Heart right ventricle (tissue), 16 donors: ENCODE measurements at regions not wholly inside any gene's neighbourhood (a gene's known extent, or its start where the extent isn't known, plus 50 kb on each side); places are given as distances from the start of the nearest gene placed in this dataset.

Source experiments
- ATAC-seq, 8 donors: fragments of 200-7000 bp; cut with Tn5 transposase; one replicate each; pipeline ENCODE4 v1.9.1; 2020; ENCODE audit warnings: mild to moderate bottlenecking in 8 of 8, moderate library complexity in 8 of 8, moderate number of reproducible peaks in 1 of 8
- DNase-seq, 2 donors: peaks; one replicate each; pipeline ENCODE4 v3.0.0-alpha.2; 2020
- H3K27ac ChIP-seq, 10 donors: fragments of 200-600 bp; sonication (generic) in 2 of 10; one replicate each; pipeline versions ENCODE4 v1.5.0 to v1.8.0; 2020 to 2022; ENCODE audit warnings: mild to moderate bottlenecking in 3 of 10
- H3K27me3 ChIP-seq, 7 donors: fragments of 200-600 bp; one replicate each; pipeline ENCODE4 v1.8.0; 2021 to 2022; ENCODE audit warnings: mild to moderate bottlenecking in 2 of 7
- H3K36me3 ChIP-seq, 9 donors: fragments of 200-600 bp; sonication (generic) in 1 of 9; one replicate each; pipeline versions ENCODE4 v1.5.0 to v1.8.0; 2020 to 2022; ENCODE audit warnings: mild to moderate bottlenecking in 2 of 9
- H3K4me1 ChIP-seq, 9 donors: fragments of 200-600 bp; sonication (generic) in 1 of 9; one replicate each; pipeline versions ENCODE4 v1.5.0 to v1.8.0; 2020 to 2022; ENCODE audit warnings: mild to moderate bottlenecking in 4 of 9
- H3K4me3 ChIP-seq, 10 donors: fragments of 200-600 bp; sonication (generic) in 2 of 10; one replicate each; pipeline versions ENCODE4 v1.5.0 to v1.8.0; 2020 to 2022; ENCODE audit warnings: mild to moderate bottlenecking in 7 of 10, moderate library complexity in 2 of 10
- H3K9me3 ChIP-seq, 11 donors: fragments of 200-600 bp in 10 of 11; sonication (generic) in 2 of 11; one replicate each; pipeline versions ENCODE4 v1.5.0 to v1.8.0; 2013 to 2022; ENCODE audit warnings: mild to moderate bottlenecking in 2 of 11, control low read depth in 1 of 11, moderate library complexity in 1 of 11
- WGBS, 2 donors: extraction: QIAGEN DNeasy Blood & Tissue Kit; methylation state at CpG; one replicate each; pipeline ENCODE4 v1.1.7; 2013; ENCODE audit warnings: inconsistent platforms in 1 of 2; 5-methylcytosine and 5-hydroxymethylcytosine counted together
- intact Hi-C, 10 donors: fragments of 100-400 bp; cut with DNase I; formaldehyde crosslinking; loops; one replicate each; pipeline versions ENCODE4 v1.11.1 to v1.14.2; 2022
- TF ChIP-seq, protein P1 (sequence below), 9 donors: fragments of 200-600 bp; sonication (generic) in 2 of 9; IDR thresholded peaks; one replicate each; pipeline versions ENCODE4 v1.5.0 to v1.8.0; 2021 to 2022; ENCODE audit warnings: antibody characterized with exemption in 9 of 9, mild to moderate bottlenecking in 5 of 9, moderate library complexity in 1 of 9
- donor health status: Arrhythmogenic right ventricular cardiomyopathy.
- donor health status: ischemic (EF 13 %, LVEDD 7.1; RV severe dilation, severe dysfunction).
- donor health status: healthy with polysubstance abuse.
- donor health status: DM: no; HTN: yes; CAD: no.
- donor health status: DM: no; HTN: no; CAD: no.
- donor health status: ischemic (EF 25% LVEDD 6.9; RV normal size, moderate dysfunction).
- donor health status: ischemic (EF 25% LVEDD 5.7; RV mildly dilated, moderate dysfunction).
- donor health status: healthy.
- donor health status: DM: yes; HTN: yes; CAD: no.
- donor health status: Ischemic cardiomyopathy.
- donor health status: ischemic (EF 35%, LVEDD 5.7; RV mildly dilated, moderate dysfunction).
- donor health status: nonischemic (EF 11% LVEDD 7.7; RV severe dilation, severe dysfunction).
- donor health status: DM: yes; HTN: yes; CAD: no.
- donor health status: PGD.
- donor health status: ischemic (EF 29% LVEDD 5.4; RV normal size, mild dysfunction).
- donor health status: nonischemic (EF 23%, LVEDD 6.1; RV moderate dilation, normal function).

DNA sequence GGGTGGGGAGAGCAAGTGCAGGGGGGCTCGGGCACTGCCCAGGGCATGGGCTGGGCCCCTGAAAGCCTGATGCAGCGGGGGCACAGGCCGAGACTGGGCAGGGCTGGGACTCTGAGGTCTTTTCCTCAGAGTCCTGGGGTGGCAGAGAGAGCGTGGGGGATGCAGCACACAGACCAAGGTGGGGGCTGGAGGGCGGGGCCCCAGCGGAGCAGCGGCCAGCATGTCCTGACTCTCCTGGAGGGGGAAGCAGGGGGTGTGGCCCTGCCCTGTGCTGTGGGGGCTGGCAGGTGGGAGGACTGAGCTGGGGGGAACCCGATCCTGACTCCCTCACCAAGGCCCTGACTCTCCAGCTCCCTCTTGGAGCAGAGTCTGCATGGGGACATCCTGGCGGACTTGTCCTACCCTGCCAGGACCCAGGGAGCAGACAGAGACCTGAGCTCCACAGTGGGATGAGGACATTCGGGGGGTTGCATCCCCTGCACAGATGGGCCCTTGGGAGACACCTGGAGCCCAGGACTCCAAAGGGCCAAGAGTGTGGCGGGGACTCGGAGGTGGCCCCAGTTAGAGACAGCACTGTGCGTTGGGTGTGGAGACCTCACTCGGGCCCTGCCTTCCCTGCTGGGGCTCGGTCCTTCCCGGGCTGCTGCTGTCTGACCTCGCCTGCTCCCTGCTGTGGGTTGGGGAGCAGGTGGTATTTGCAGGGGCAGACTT is 326.1 kb downstream of the TMEM121 start:
- Histone ChIP-seq H3K4me3 (no peak overlapping the region), H3K4me1 (no peaks in the 10 kb centered on the region), H3K36me3 (no peaks in the 10 kb centered on the region), H3K27ac (no peak overlapping the region), H3K9me3 (peaks cover 0 to 8% (median 0%) of the 10 kb centered on the region in 11 donors), H3K27me3 (peaks cover 0 to 4% (median 0%) of the 10 kb centered on the region in 7 donors)
- ATAC-seq (peak in 2 of 8 donors; percentile 13 to 55), DNase-seq (peak in 1 of 2 donors; percentile 1)
- intact Hi-C loops, result no loop called here
- TF ChIP-seq, protein P1, sequence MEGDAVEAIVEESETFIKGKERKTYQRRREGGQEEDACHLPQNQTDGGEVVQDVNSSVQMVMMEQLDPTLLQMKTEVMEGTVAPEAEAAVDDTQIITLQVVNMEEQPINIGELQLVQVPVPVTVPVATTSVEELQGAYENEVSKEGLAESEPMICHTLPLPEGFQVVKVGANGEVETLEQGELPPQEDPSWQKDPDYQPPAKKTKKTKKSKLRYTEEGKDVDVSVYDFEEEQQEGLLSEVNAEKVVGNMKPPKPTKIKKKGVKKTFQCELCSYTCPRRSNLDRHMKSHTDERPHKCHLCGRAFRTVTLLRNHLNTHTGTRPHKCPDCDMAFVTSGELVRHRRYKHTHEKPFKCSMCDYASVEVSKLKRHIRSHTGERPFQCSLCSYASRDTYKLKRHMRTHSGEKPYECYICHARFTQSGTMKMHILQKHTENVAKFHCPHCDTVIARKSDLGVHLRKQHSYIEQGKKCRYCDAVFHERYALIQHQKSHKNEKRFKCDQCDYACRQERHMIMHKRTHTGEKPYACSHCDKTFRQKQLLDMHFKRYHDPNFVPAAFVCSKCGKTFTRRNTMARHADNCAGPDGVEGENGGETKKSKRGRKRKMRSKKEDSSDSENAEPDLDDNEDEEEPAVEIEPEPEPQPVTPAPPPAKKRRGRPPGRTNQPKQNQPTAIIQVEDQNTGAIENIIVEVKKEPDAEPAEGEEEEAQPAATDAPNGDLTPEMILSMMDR (IDR thresholded peaks at IDR 0.05), result no peak
- 76 to 83% methylated on average over 14 to 17 of the region's 17 CpGs for WGBS, 2 donors

DNA sequence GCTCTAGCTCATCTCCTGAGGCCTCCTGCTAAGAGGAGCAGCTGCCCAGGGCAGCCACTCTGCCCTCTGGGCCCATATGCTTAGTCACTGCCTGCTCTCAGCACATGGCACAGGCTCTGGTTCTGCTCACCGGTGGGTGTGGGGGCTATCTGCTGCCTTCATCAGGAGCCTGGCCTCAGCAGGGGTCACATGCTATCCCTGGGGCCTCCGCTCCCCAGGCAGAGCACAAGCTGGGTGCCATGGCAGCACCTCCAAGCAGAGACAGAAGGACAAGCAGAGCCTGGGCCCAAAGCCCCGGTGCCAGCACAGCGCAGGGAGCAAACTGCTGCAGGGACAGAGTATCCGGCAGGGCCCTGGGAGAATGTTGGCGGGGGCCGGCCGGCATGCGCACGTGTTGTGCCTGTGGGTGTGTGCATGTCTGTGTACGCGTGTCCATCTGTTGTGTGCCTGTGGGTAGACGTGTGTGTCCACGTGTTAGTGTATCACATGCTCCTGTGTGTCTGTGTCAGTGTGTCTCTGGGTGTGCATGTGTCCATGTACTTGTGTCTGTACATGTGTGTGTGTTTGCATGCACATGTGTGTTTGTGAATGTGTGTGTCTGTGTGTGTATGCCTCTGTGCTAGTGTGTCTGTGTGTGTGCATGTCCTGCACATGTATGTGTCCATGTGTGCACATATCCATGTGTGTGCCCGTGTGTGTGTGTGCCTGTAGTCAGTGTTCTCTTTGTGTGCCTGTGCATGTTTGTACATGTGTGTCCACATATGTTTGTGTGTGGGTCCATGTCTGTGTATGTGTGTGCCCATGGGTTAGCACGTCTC is 326.9 kb downstream of the TMEM121 start:
- peaks cover 0 to 4% (median 0%) of the 10 kb centered on the region in 11 donors for H3K9me3 ChIP-seq
- peak in 1 of 2 donors; percentile 3 for DNase-seq

DNA sequence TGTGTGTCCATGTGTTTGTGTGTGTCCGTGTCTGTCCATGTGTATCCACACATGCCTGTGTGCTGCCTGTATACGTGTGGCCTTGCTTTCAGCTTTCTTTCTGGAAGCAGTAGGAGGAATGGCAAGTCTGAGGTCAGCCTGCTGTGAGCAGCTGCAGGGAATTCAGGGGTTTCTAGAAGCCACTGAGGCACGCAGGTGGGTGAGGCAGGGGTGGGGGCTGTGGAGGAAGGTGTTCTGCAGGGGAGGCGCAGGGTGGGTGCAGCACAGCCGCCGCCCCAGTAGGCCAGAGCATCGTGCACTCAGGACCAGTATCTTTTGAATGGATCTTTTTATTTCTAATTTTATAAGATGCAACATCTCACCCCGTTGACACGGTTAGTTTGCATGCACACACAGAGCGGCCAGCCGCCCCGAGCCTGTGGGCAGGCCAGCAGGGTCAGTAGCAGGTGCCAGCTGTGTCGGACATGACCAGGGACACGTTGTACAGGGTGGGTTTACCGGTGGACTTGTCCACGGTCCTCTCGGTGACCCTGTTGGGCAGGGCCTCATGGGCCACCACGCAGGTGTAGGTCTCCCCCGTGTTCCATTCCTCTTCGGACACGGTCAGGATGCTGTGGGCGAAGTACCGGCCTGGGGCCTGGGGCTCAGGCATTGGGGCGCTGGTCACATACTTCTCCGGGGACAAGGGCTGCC is 327.7 kb downstream of the TMEM121 start:
- WGBS, 2 donors, result 84 to 92% methylated on average over 25 of the region's 25 CpGs
- TF ChIP-seq, protein P1 (IDR thresholded peaks at IDR 0.05), result no peak

More for the DNA sequence above, 326.9 kb downstream of the TMEM121 start:
- intact Hi-C loops, result no loop called here
- no peak for ATAC-seq
- 88% methylated on average over 16 of the region's 16 CpGs for WGBS, 2 donors
- H3K36me3 ChIP-seq, result no peaks in the 10 kb centered on the region
- H3K4me3 ChIP-seq, result no peak overlapping the region
- H3K27ac ChIP-seq, result no peak overlapping the region
- H3K4me1 ChIP-seq, result no peaks in the 10 kb centered on the region
- peaks cover 0 to 4% (median 0%) of the 10 kb centered on the region in 7 donors for H3K27me3 ChIP-seq
- TF ChIP-seq, protein P1 (IDR thresholded peaks at IDR 0.05), result no peak

DNA sequence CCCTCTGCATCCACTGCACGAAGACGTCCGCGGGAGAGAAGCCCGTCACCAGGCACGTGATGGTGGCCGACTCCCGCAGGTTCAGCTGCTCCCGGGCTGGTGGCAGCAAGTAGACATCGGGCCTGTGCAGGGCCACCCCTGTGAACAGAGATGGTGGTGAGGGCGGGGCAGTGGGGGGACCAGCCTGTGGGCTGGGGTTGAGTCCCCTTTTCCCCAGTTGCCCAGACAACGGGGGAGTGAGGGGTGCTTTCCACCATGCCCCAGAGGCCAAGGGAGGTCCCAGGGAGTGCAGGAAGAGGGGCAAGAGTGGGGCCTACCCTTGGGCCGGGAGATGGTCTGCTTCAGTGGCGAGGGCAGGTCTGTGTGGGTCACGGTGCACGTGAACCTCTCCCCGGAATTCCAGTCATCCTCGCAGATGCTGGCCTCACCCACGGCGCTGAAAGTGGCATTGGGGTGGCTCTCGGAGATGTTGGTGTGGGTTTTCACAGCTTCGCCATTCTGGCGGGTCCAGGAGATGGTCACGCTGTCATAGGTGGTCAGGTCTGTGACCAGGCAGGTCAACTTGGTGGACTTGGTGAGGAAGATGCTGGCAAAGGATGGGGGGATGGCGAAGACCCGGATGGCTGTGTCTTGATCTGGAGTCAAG is 328.3 kb downstream of the TMEM121 start:
- Histone ChIP-seq H3K27ac (no peak overlapping the region), H3K36me3 (no peaks in the 10 kb centered on the region), H3K27me3 (peaks cover 0 to 4% (median 0%) of the 10 kb centered on the region in 7 donors), H3K4me1 (no peaks in the 10 kb centered on the region), H3K9me3 (no peaks in the 10 kb centered on the region), H3K4me3 (no peak overlapping the region)
- TF ChIP-seq, protein P1 (IDR thresholded peaks at IDR 0.05), result no peak
- WGBS, 2 donors, result 86 to 89% methylated on average over 26 of the region's 26 CpGs
- DNase-seq (peak in 1 of 2 donors; percentile 2), ATAC-seq (no peak)
- intact Hi-C loops, result no loop called here

More for the DNA sequence above, 327.7 kb downstream of the TMEM121 start:
- Histone ChIP-seq H3K27ac (no peak overlapping the region), H3K4me1 (no peaks in the 10 kb centered on the region), H3K36me3 (no peaks in the 10 kb centered on the region), H3K4me3 (no peak overlapping the region), H3K9me3 (no peaks in the 10 kb centered on the region), H3K27me3 (peaks cover 0 to 4% (median 0%) of the 10 kb centered on the region in 7 donors)
- intact Hi-C loops, result no loop called here
- DNase-seq (no peak), ATAC-seq (no peak)
